HG03103 (cell line): ENCODE measurements at regions not wholly inside any gene's neighbourhood (a gene's known extent, or its start where the extent isn't known, plus 50 kb on each side); places are given as distances from the start of the nearest gene placed in this dataset.

Experiments
- ATAC-seq: cut with Tn5 transposase; IDR thresholded peaks from one replicate; pipeline ENCODE4 v1.9.1; 2021; ENCODE audit warnings: low read depth; ENCODE audit not compliant: unreplicated experiment

DNA sequence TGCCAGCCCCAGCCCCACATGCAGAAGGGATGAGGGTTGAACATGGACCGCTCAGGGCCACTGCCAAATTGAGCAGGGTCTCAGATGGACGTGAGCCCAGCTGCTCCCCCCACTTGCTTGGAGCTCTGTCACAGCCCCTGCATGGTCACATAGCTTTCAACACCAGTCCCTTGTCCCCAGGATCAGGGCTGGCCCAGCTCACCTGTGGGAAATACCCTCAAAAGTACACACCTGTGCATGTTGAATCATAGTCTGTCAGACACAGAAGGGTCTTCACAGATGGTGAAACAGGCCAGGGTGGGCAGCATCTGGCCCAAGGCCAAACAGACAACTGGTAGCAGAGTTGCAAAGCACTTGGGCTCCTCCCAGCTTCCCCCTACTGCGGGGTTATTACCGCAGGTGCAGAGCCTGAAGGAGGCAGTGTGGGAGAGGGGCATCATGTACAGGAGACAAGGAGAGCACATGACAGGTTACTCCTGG, 77.6 kb upstream of the UNC5B start:
- ATAC-seq, result no peak

DNA sequence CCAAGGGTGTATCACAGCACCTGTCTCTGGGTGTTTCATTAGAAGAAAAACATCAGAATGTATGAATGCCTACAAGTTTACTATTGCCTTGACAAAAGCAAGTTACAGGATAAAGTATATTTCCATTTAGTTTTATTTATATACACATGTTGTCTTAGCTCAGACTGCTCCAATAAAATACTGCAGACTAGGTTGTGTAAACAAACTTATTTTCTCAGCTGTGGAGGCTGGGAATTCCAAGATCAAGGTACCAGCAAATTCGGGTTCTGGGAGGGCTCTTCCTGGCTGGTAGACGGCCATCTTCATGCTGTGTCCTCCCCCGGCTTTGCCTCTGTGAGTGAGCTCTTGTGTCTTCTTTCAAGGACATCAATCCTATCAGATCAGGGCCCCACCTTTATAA, 77.1 kb upstream of the UNC5B start:
- no peak for ATAC-seq

DNA sequence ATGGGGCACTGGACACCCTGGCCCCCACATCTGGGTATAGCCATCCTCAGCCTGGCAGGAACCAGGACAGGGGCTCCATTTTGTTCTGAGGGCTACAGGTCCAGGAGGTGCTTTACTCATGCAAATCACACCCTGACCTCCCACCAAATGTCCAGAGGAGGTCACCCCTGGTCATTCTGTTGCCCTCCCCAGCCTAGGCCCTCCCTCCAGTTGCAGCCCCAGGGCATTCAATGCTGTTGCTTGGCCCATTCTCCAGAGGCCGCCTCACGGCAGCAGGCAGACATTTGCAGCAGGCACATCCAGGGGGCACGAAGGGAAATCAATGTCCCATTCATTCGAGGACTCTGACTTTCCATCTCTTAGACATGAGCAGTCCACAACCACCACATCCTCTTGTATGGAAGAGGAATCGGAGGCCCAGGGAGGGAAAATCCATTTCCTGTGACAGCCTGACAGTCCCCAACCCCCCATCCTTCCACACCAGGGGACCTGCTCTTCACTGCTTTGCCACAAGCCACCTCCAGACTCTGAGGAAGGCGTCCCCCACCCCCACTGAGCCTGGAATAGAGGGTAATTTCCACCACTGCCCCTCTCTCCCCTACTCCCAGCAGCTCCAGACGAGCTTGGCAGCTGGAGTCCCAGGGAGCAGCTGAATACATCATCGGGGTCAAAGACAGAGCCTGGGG, 76.2 kb upstream of the UNC5B start:
- ATAC-seq, result no peak

DNA sequence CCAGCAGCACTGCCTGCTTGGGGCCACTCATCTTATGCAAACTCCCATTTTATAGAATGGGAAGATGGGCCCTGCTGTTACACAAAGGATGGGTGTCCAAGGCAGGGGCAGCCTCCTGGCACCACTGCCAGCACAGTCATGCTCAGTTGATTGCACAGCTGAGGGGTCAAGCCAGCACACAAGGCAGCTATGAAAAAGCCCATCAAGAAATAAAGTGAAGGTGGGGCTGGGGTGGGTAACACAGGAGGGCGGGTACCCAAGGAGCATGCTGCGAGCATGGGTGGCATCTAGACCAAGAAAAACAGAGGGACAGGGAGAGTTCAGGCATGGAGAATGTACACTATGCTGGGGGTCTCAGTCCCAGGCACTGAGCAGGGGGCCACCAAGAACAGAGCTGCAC, 74.7 kb upstream of the UNC5B start:
- ATAC-seq, result no peak

DNA sequence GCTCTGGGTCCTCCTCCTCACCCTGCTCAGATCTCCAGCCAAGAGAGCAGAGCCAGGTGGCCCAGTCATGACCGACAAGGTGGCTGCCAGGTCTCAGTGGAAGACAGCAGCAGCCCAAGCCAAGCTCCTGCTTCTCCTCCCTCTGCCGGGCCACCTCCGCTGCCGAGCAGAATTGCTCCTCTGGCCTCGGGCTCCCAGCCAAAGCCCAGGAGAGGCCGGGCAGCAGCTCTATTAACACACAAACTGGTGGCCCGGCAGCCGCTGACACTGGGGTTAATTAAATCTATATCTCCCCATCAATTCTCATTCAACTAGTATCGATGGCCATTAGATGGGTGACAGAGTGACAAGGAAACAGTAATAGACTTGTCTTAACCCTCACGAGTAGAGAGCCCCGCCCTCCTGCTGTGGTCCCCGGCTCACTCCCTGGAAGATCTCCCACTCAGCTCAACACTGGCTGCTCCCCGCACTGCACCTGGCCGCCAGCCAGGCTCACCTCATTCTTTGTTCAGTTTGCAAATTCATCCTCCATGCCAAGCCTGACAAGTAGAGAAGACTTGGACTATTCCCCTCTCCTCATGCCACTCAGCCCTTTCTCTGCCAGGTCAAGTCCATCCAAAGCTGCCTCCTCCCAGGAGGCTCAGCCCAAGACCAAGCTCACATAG, 74.1 kb upstream of the UNC5B start:
- ATAC-seq, result no peak

DNA sequence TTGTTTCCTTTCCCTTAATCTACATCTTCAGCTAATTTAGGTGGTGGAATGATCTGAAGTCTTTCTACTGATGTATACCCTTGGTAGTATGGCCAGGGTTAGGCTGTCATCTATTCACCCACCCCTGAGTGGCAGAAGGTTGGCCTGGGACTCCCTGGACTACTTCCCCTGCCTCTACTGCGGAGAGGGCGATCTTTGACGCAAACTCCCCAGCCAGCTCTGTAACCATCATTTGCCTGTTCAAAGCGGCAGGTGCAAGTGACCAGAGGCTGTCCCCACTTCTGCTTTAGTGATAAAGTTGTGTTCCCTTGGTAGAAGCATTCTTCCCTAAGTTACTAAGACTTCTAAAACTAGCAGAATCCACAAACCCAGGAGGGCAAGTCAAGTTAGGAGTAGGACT, 70.8 kb upstream of the UNC5B start:
- no peak for ATAC-seq

DNA sequence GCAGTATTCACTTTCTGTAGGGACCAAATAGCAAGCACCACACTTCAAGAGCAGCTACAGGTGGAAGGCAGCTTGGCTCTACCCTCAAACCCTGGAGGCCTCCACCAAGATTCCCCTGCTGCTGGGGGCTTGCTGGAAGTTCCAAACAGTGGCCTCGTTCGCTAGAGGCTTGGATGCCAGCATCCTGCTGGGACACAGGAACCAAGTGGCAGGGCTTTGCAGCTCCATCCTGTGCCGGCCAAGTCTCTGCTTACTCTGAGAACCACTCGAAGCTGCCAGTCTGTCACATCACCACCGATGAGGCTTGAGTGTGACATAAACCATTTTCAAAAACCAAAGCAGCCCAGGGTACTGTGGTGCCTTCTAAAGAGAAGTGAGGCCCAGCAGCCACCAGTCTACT, 69.2 kb upstream of the UNC5B start:
- ATAC-seq, result no peak

DNA sequence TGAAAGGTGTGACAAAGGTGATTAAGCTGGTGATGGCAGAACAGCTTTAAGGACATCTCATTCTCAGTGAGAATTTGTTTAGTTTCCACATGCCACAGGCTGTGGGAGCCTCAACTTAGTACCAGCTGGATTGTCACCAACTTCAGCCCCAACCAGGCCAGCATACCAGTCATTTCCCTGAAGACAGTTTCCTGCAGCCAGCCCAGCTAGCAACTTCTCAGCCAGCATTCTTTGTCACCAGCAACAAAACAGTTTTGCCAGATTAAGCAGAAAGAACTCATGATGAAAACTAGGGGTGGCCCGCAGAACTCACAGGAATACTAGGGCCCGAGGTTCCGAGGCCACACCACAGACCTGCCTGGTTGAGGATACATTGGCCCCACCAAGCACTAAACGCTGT, 68.8 kb upstream of the UNC5B start:
- no peak for ATAC-seq

DNA sequence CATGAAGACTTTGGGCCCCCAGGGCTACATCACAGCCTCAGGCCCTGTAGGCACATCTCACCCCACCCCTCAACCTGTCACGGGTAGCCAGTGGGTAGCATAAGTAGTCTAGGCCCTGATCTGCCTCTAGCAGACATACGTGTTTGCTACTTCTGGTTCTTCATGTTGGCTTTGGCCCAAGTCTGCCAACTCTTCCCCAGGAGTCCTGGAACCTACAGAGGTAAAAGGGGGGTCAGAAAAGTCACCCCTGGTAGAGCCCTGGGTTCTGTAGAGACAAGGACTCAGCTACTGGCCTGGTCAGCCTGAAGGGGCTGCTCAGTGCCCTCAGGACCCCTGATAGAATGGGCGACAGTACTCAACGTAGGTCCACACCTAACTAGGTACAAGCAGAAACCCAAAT, 67.5 kb upstream of the UNC5B start:
- ATAC-seq, result no peak

DNA sequence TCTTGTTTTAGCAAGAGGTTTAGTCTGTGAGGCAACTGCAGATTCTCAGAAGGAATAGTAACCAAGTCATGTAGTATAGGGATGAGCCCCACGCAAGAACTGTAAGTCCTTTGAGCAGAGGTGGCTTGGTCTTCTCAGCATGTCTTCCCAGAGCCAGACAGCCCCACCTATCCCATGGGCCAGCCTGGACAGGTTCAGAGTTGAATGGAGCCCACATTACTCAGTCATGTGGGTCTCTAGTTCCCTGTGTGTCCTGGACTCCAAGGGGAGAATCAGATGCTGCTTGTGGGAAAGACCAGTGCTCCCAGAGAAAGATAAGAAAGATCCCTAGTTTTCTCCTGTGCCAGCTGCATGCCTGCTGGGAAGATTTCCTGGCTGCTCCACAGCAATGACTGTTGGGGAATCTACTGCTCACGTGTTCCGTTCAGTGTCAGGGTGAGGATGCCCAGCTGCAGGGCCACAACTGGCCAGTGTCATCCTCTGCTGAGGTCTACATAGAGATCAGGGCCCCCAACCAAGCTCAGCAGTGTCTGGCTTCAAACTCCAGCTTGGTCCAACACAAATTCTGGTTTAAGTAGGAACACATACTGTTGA, 66.9 kb upstream of the UNC5B start:
- ATAC-seq, result no peak

DNA sequence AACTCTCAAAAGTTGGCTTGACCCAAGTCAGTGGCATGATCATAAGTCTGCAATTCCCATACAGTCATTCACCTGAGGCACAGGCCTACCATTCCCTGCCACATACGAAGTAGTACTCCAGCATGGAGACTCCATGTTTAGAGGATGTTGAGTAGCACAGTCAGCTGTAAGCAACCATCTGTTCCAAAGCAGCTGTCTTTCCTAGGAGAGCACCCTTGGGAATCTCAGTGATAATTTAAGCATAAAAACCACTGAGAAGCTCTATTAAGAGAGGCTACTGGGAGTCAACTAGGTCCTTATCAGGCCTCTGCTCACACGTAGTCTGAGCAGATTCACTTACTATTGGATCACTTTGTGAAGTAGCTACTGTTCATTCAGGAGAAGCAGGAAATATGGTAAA, 61.6 kb upstream of the UNC5B start:
- ATAC-seq, result no peak

DNA sequence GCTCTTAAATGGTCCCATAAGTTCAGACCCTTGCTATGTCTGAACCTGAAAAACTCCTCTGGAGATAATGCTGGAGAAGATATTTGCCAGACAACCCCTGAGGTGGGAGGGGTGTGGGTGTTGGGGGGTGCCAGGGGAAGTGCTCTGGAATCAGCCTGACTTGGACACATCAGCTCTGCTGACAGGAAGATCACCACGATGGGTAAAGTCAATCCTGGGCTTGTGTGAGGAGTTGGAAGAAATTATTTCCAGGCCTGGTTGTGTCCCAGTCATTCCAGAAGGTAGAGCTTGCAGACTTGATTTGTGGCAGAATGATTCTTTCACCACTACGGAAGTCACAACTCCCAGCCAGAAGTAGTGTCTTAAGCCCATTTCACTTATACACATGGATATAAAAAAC, 60.3 kb upstream of the UNC5B start:
- no peak for ATAC-seq

DNA sequence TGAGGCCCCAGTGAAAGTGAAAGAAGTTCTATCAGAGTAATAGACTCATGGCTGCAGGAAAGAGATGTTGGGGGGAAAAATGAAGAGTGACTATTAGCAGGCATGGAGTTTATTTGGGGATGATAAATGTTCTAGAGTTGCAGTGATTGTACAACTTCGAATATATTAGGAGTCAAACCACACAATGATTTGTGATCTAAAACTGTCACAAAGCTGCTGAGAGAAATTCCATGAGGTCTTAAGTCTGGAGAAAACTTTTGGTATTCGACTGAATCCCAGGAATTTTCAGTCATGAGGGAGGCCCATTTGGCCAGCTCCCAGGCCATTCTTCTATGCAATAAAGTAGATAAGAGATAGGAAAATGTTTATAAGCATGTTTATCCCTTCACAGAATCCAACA, 55.9 kb upstream of the UNC5B start:
- no peak for ATAC-seq

DNA sequence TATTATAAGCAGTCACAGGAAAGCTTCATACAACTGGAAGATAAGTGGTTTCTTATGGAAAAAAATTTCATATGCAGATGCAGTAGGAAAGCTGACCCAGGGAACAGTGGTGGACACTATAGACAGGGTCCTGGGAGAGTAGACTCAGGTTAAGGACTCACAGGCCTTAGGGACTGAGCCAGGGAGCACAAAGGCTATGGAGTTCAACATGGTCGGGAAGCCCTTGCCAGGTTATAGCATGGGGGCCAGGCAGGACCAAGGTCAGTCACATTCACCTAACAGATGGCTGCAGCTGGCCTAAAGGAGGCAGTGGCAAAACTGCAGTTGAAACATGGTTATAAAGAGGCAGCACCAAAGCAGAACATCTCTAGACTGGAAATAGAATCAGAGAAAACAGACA, 54.9 kb upstream of the UNC5B start:
- ATAC-seq, result no peak

DNA sequence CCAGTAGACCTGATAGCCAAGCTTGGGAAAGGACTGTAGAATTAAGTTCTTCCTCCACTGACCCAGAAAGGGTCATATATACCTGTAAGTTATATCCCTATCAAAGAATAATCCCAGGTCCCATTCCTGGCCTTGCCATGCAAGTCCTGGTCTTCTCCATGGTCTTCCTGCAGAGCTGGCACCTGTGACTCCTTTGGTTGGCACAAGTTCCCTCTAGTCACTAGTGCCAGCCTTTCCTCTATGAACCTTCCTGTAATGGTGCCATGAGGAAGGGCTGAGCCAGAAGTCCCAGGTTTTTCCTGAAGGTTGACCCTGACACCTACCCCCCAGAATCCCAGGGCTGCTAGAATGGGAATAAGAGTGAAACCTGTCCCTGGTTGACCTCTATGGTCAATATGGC, 54.1 kb upstream of the UNC5B start:
- ATAC-seq, result no peak

DNA sequence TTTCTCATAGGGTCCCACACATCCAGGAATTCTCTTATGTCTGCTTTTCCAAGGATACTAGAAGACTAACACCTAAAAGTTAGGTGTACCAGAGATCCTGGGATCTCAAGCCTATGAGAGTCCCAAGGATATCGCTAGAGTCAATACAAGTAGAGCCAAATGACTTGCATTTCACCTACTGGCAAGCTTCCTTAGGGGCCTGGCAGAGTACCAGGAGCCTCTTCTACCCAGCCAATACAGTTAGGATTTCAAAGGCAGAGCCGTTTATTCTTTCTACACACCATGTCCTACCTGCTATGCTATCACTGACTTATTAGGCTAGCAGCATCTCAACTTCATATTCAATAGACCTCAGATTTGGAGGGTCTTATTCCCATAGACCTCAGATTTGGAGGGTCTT, 53.5 kb upstream of the UNC5B start:
- ATAC-seq, result no peak

DNA sequence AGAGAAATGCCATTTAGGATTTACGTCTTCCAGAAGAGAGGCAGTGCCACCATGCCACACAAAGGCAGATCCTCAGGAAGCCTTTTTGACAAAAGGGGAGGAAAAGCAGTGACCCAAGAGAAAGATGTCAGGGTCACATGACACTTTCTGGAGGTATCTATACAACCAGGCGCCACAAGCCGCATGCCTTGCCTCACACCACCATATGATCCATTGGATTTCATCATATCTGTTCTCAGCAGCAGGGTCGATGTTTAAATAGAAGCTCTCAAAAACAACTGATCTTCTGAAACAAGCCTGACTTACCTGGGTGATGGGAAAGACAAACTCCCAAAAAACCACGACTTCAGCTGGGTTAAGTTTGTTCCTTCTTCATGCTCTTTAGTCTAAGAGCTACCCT, 52.5 kb upstream of the UNC5B start:
- ATAC-seq, result no peak

DNA sequence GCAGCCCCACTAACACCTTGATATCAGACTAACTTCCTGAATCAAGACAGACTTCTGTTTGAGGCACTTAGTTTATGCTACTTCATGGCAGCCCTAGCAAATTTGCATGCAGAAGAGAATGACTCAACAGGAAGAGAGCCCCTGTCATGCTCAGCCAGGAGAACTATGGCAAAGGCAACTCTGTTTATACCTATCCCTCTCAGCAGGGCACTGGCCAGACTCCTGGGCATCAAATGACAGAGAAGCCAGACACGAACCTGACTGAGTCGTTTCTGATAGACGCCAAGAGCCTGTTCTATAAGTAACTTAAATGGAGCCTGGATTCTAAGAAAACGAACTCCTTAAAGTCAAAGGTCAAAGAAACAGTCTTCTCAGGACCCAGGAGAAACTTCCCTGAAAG, 50.9 kb upstream of the UNC5B start:
- ATAC-seq, result no peak
